ENCODE measurements at regions not wholly inside any gene's neighbourhood (a gene's known extent, or its start where the extent isn't known, plus 50 kb on each side); places are given as distances from the start of the nearest gene placed in this dataset.

DNA sequence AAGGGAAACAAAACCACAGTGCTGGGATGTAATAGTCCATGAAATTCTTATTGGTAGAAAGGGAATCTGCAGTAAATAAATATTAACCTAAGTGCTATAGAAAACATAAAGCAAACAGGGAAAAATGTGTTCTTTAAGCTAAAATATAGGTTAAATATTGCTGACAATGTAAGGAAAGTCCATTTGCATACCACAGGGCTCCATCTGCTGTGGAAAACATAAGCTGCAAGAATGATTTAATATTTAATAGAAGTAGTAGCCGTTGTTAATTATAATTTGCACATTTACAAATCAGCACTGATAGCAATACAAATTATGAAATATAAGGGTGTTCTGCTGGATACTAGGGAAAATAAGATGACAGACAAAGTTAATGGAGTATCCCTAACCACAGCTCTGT, 444.9 kb upstream of the PKN2 start:
- H3K4me1 ChIP-seq, result no peaks in the 10 kb centered on the region
- H3K27ac ChIP-seq, result no peak overlapping the region
- H3K27me3 ChIP-seq, result no peaks in the 10 kb centered on the region
- H3K4me3 ChIP-seq, result no peak overlapping the region
- H3K36me3 ChIP-seq, result no peaks in the 10 kb centered on the region
- TF ChIP-seq, protein P1, sequence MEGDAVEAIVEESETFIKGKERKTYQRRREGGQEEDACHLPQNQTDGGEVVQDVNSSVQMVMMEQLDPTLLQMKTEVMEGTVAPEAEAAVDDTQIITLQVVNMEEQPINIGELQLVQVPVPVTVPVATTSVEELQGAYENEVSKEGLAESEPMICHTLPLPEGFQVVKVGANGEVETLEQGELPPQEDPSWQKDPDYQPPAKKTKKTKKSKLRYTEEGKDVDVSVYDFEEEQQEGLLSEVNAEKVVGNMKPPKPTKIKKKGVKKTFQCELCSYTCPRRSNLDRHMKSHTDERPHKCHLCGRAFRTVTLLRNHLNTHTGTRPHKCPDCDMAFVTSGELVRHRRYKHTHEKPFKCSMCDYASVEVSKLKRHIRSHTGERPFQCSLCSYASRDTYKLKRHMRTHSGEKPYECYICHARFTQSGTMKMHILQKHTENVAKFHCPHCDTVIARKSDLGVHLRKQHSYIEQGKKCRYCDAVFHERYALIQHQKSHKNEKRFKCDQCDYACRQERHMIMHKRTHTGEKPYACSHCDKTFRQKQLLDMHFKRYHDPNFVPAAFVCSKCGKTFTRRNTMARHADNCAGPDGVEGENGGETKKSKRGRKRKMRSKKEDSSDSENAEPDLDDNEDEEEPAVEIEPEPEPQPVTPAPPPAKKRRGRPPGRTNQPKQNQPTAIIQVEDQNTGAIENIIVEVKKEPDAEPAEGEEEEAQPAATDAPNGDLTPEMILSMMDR (IDR thresholded peaks at IDR 0.05), result no peak
- ATAC-seq (ENCODE audit: low FRiP score in 2 of 2) (no peak), DNase-seq (no peak)
- peaks cover 0 to 4% (median 2%) of the 10 kb centered on the region in 4 donors for H3K9me3 ChIP-seq
- WGBS, 2 donors, result 68 to 74% methylated on average over 1 of the region's 1 CpG

DNA sequence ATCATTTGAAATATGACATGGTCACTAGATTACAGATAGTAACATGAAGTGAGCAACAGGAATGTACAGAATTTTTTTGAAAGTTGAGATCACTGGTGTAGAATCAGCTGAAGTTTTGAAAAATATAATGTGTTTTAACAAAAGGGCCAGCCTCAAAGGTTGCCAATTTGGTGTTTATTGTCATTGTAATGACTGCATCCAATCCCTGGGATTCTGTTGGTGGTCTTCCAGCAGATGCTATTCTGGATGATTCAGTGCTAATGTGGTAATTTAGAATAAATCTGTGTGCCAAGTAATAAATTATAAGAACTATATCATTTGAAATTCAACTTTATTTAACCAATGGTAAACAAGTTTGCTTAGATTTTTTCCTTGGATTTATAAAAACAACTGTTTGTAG, 436.4 kb upstream of the PKN2 start:
- Histone ChIP-seq H3K4me1 (no peaks in the 10 kb centered on the region), H3K36me3 (no peaks in the 10 kb centered on the region), H3K27me3 (no peaks in the 10 kb centered on the region), H3K9me3 (no peaks in the 10 kb centered on the region), H3K4me3 (no peak overlapping the region), H3K27ac (no peak overlapping the region)
- no peak for DNase-seq
- TF ChIP-seq EP300 (IDR thresholded peaks at IDR 0.05) (no peak), POLR2A (IDR thresholded peaks at IDR 0.05) (no peak), POLR2AphosphoS5 (IDR thresholded peaks at IDR 0.05) (no peak)
- TF ChIP-seq, protein P1 (IDR thresholded peaks at IDR 0.05), result no peak
- ATAC-seq (ENCODE audit: low FRiP score in 2 of 2), result no peak

DNA sequence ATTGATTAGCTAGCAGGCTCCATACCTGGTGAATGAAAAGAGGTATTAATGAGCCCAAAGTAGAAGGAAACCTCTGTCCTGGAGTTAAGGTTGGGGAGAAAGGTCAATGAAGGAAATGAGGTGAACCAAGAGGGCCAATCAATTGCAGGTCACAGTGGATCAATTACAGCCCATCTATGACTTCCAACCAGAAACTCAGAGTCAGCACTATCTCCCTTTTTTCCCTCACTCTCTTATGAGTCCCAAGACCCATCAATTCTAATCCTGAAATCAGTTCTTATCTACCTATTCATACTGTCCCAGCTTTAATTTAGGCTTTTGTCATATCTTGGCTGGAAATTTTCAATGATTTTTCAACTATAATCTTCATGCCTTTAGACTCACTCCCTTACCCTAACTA, 433.2 kb upstream of the PKN2 start:
- H3K27me3 ChIP-seq, result no peaks in the 10 kb centered on the region
- no peak for TF ChIP-seq POLR2A (IDR thresholded peaks at IDR 0.05)
- no peak for TF ChIP-seq EP300 (IDR thresholded peaks at IDR 0.05)
- H3K9me3 ChIP-seq, result no peaks in the 10 kb centered on the region
- ATAC-seq (ENCODE audit: low FRiP score in 2 of 2) (no peak), DNase-seq (no peak)
- H3K4me3 ChIP-seq, result no peak overlapping the region
- H3K36me3 ChIP-seq, result no peaks in the 10 kb centered on the region
- no peaks in the 10 kb centered on the region for H3K4me1 ChIP-seq
- no peak overlapping the region for H3K27ac ChIP-seq

DNA sequence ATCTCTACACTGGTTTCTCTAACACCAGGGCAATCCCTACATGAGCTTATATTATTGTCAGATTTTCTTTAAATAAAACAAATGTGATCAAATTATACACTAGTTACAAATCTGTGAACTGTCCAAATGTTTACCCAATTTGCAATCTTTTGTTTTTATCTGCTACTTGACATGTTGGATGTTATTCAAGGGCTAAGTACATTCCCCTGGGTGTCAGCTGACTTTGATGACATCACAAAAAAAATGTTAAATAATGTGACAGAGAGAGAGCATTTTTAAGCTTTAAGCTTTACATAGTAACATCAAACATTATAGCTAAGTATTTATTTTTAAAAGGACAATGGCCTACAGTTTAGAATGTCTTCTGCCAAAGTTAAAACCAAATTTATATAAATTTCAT, 431.3 kb upstream of the PKN2 start:
- Histone ChIP-seq H3K27ac (no peak overlapping the region), H3K9me3 (no peaks in the 10 kb centered on the region), H3K27me3 (no peaks in the 10 kb centered on the region), H3K4me1 (no peaks in the 10 kb centered on the region), H3K36me3 (no peaks in the 10 kb centered on the region), H3K4me3 (no peak overlapping the region)
- TF ChIP-seq POLR2A (IDR thresholded peaks at IDR 0.05), result no peak
- TF ChIP-seq EP300 (IDR thresholded peaks at IDR 0.05), result no peak
- no peak for ATAC-seq (ENCODE audit: low FRiP score in 2 of 2)
- no peak for DNase-seq

- Histone ChIP-seq H3K36me3 (no peaks in the 10 kb centered on the region), H3K27me3 (no peaks in the 10 kb centered on the region), H3K4me3 (no peak overlapping the region), H3K27ac (no peak overlapping the region), H3K9me3 (no peaks in the 10 kb centered on the region), H3K4me1 (no peaks in the 10 kb centered on the region)
- no peak for ATAC-seq (ENCODE audit: low FRiP score in 2 of 2)
- TF ChIP-seq EP300 (IDR thresholded peaks at IDR 0.05) (no peak), POLR2A (IDR thresholded peaks at IDR 0.05) (no peak)
- TF ChIP-seq, protein P1 (IDR thresholded peaks at IDR 0.05), result no peak
- no peak for DNase-seq
- WGBS, 2 donors, result 52 to 53% methylated on average over 1 of the region's 1 CpG
These were observed 418.5 kb upstream of the PKN2 start for GRCh38 chr1:88265606-88266005.

DNA sequence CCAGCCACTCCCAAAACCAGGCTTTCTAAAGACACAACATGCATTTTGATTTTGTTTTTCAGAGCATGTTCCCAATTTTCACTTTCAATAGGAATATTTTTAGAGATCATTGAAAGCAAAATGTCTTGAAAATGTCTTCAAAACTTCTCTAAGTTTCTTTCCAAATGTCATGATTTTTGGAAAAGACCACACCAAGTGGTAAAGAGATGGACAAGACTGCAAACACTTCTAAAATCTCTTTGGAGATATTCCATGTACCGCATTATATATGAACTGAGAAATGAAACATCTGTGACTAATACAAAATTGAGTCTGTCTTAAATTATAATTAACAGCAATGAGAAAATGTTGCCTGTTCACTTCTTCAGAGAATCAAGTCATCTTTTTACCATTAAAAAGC, 418.0 kb upstream of the PKN2 start:
- Histone ChIP-seq H3K27me3 (no peaks in the 10 kb centered on the region), H3K4me1 (no peaks in the 10 kb centered on the region), H3K4me3 (no peak overlapping the region), H3K36me3 (no peaks in the 10 kb centered on the region), H3K9me3 (no peaks in the 10 kb centered on the region), H3K27ac (no peak overlapping the region)
- no peak for DNase-seq
- no peak for ATAC-seq (ENCODE audit: low FRiP score in 2 of 2)
- 87 to 92% methylated on average over 1 of the region's 1 CpG for WGBS, 2 donors
- TF ChIP-seq POLR2A (IDR thresholded peaks at IDR 0.05) (no peak), EP300 (IDR thresholded peaks at IDR 0.05) (no peak), POLR2AphosphoS5 (IDR thresholded peaks at IDR 0.05) (no peak)

DNA sequence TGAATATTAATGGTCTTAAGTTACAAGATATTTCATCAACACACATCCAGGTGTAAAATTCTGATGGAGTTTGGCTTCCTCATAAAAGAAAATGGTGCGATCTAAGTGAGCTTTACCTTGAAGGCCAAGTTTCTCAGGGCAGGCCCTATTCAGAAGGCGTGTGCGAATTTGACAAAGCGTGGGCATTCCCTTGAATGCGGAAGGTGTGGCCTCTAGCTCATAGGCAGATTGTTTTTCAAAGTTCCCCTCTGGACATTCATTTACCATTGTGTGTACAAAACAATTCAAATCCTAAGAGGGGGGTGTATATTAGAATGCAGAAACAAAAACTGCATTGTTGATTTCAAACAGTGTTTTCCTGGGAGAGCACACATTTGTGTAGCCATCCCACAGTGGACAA, 411.9 kb upstream of the PKN2 start:
- Histone ChIP-seq H3K27me3 (no peaks in the 10 kb centered on the region), H3K4me1 (no peaks in the 10 kb centered on the region), H3K36me3 (no peaks in the 10 kb centered on the region), H3K4me3 (no peak overlapping the region), H3K9me3 (no peaks in the 10 kb centered on the region), H3K27ac (no peak overlapping the region)
- DNase-seq (no peak), ATAC-seq (ENCODE audit: low FRiP score in 2 of 2) (no peak)
- TF ChIP-seq POLR2A (IDR thresholded peaks at IDR 0.05) (no peak), POLR2AphosphoS5 (IDR thresholded peaks at IDR 0.05) (no peak), EP300 (IDR thresholded peaks at IDR 0.05) (no peak)
- TF ChIP-seq, protein P1 (IDR thresholded peaks at IDR 0.05), result no peak
- 92 to 96% methylated on average over 5 of the region's 5 CpGs for WGBS, 2 donors
